HFF-Myc (cell line): ENCODE measurements at regions not wholly inside any gene's neighbourhood (a gene's known extent, or its start where the extent isn't known, plus 50 kb on each side); places are given as distances from the start of the nearest gene placed in this dataset.

Experiments used
- DNase-seq: peaks from one replicate; pipeline ENCODE4 v3.0.0-alpha.2; 2011; ENCODE audit warnings: low read depth; ENCODE audit errors: extremely low read depth
- H3K4me3 ChIP-seq: replicated peaks from 2 replicates; pipeline ENCODE4 v1.5.1; 2011; ENCODE audit warnings: low read depth, mild to moderate bottlenecking, control low read depth, low read length
- CTCF ChIP-seq: IDR thresholded peaks from 2 replicates; pipeline ENCODE4 v1.5.1; 2012; ENCODE audit warnings: mild to moderate bottlenecking, low read depth, low read length, control low read depth; ENCODE audit errors: missing control alignments

- no peak overlapping the region for H3K4me3 ChIP-seq
- no peak for DNase-seq
- TF ChIP-seq CTCF, result no peak
Observed at GRCh38 chr13:53856573-53857195, 828.1 kb downstream of the OLFM4 start.

- no peak overlapping the region for H3K4me3 ChIP-seq
- TF ChIP-seq CTCF, result no peak
- DNase-seq, result no peak
Observed at GRCh38 chr13:53863520-53863919, 834.9 kb downstream of the OLFM4 start.

GRCh38 chr13:53873558-53873957 is 844.9 kb downstream of the OLFM4 start:
- no peak for TF ChIP-seq CTCF
- no peak for DNase-seq

GRCh38 chr13:53878861-53879260 is 850.2 kb downstream of the OLFM4 start:
- no peak for TF ChIP-seq CTCF
- no peak overlapping the region for H3K4me3 ChIP-seq
- DNase-seq, result no peak

More at GRCh38 chr13:53873558-53873957, 844.9 kb downstream of the OLFM4 start:
- no peak overlapping the region for H3K4me3 ChIP-seq

GRCh38 chr13:53885997-53886396 is 857.4 kb downstream of the OLFM4 start:
- no peak for TF ChIP-seq CTCF
- no peak overlapping the region for H3K4me3 ChIP-seq
- no peak for DNase-seq

GRCh38 chr13:53890696-53891095 is 862.1 kb downstream of the OLFM4 start:
- H3K4me3 ChIP-seq, result no peak overlapping the region
- no peak for TF ChIP-seq CTCF
- DNase-seq, result no peak

- no peak for TF ChIP-seq CTCF
- DNase-seq, result no peak
- no peak overlapping the region for H3K4me3 ChIP-seq
Observed at GRCh38 chr13:53901593-53901992, 873.0 kb downstream of the OLFM4 start.
